ENCODE measurements at regions not wholly inside any gene's neighbourhood (a gene's known extent, or its start where the extent isn't known, plus 50 kb on each side); places are given as distances from the start of the nearest gene placed in this dataset.
A peak's percentile ranks its signal among the peaks of the same experiment; 100 is the strongest.

DNA sequence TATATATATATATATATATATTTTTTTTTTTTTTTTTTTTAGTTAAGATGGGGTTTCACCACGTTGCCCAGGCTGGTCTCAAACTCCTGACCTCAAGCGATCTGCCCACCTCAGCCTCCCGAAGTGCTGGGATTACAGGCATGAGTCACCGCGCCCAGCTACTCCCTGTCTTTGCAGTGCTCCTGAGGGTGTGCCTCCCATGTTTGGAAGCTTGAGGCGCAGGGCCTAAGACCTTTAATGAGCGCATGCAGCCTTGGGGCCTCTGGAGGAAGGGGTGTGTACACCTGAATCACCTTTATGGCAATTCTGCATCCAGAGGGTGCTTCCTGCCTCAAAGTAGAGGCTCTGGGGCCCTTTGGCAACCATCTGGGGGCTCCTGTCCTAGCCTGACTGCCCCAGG, 219.4 kb upstream of the CIBAR2 start:
- Histone ChIP-seq H3K27me3 (ENCODE audit: control insufficient read depth in 1 of 2, insufficient read depth in 2 of 2, low read length in 2 of 2) (no peaks in the 10 kb centered on the region), H3K9ac (ENCODE audit: low read depth in 1 of 2, low read length in 2 of 2) (no peak overlapping the region), H3K9me3 (ENCODE audit: control insufficient read depth in 1 of 2, low read length in 2 of 2) (no peaks in the 10 kb centered on the region), H3K4me3 (ENCODE audit: low read depth in 1 of 2, low read length in 2 of 2) (no peak overlapping the region), H3K4me1 (ENCODE audit: control insufficient read depth in 1 of 2, insufficient read depth in 2 of 2, low read length in 2 of 2) (peaks cover 42 to 67% of the 10 kb centered on the region in 2 donors), H3K27ac (ENCODE audit: low read depth, low read length) (no peak overlapping the region), H3K36me3 (ENCODE audit: control insufficient read depth in 1 of 2, insufficient read depth in 2 of 2, low read length in 2 of 2) (no peaks in the 10 kb centered on the region)

DNA sequence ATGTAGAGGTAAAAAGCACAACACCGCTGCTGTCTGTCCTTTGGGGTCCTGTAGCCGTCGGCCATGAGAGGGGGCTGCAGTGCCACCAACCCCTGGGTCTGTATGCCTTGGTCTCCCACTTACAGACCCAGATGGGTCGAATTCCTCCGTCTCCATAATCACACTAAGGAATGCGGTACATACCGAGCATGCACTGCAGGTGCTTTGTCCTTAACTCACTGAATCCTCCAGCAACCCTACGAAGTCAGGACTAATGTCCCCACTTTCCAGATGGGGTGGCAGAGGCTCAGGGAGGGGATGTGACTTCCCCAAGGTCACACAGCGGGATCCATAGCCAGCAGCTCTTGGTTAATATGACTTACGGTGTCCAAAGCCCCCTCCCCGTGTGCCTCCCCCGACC, 219.9 kb upstream of the CIBAR2 start:
- Histone ChIP-seq H3K4me3 (ENCODE audit: low read depth in 1 of 2, low read length in 2 of 2) (no peak overlapping the region), H3K36me3 (ENCODE audit: control insufficient read depth in 1 of 2, insufficient read depth in 2 of 2, low read length in 2 of 2) (no peaks in the 10 kb centered on the region), H3K9me3 (ENCODE audit: control insufficient read depth in 1 of 2, low read length in 2 of 2) (no peaks in the 10 kb centered on the region), H3K27ac (ENCODE audit: low read depth, low read length) (no peak overlapping the region), H3K4me1 (ENCODE audit: control insufficient read depth in 1 of 2, insufficient read depth in 2 of 2, low read length in 2 of 2) (peaks cover 45 to 70% of the 10 kb centered on the region in 2 donors), H3K27me3 (ENCODE audit: control insufficient read depth in 1 of 2, insufficient read depth in 2 of 2, low read length in 2 of 2) (no peaks in the 10 kb centered on the region), H3K9ac (ENCODE audit: low read depth in 1 of 2, low read length in 2 of 2) (peak overlapping the region in 1 of 2 donors; percentile 18)

DNA sequence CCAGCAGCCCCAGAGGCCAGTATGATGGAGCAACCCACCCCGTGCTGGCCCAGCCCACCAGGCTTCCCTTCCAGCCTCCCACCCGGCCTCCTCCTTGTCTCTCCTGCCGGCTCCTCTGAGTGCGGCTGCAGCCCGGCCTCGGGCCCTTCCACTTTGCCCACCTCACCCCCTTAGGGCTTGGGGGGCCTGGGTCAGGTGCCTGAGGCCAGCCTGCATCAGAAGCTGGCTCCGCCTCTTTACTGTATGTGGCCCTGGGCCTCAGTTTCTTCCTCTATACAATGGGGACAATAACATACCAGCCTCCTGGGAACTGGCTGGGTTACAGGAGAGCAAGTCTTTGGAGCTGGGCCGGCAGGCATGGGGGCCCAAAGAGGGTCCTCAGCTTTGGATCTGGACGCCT, 221.1 kb upstream of the CIBAR2 start:
- H3K27ac ChIP-seq (ENCODE audit: low read depth, low read length), result no peak overlapping the region
- H3K9me3 ChIP-seq (ENCODE audit: control insufficient read depth in 1 of 2, low read length in 2 of 2), result no peaks in the 10 kb centered on the region
- no peak overlapping the region for H3K4me3 ChIP-seq (ENCODE audit: low read depth in 1 of 2, low read length in 2 of 2)
- H3K4me1 ChIP-seq (ENCODE audit: control insufficient read depth in 1 of 2, insufficient read depth in 2 of 2, low read length in 2 of 2), result peaks cover 45 to 66% of the 10 kb centered on the region in 2 donors
- H3K36me3 ChIP-seq (ENCODE audit: control insufficient read depth in 1 of 2, insufficient read depth in 2 of 2, low read length in 2 of 2), result no peaks in the 10 kb centered on the region
- H3K9ac ChIP-seq (ENCODE audit: low read depth in 1 of 2, low read length in 2 of 2), result no peak overlapping the region
- H3K27me3 ChIP-seq (ENCODE audit: control insufficient read depth in 1 of 2, insufficient read depth in 2 of 2, low read length in 2 of 2), result no peaks in the 10 kb centered on the region

GRCh38 chr16:85333744-85334640, 221.7 kb upstream of the CIBAR2 start:
- Histone ChIP-seq H3K27ac (ENCODE audit: low read depth, low read length) (no peak overlapping the region), H3K4me1 (ENCODE audit: control insufficient read depth in 1 of 2, insufficient read depth in 2 of 2, low read length in 2 of 2) (peaks cover 38 to 60% of the 10 kb centered on the region in 2 donors)

GRCh38 chr16:85334718-85335583, 222.7 kb upstream of the CIBAR2 start:
- Histone ChIP-seq H3K4me1 (ENCODE audit: control insufficient read depth in 1 of 2, insufficient read depth in 2 of 2, low read length in 2 of 2) (peaks cover 31 to 52% of the 10 kb centered on the region in 2 donors), H3K27ac (ENCODE audit: low read depth, low read length) (peak overlapping the region; percentile 75), H3K36me3 (ENCODE audit: control insufficient read depth in 1 of 2, insufficient read depth in 2 of 2, low read length in 2 of 2) (no peaks in the 10 kb centered on the region), H3K27me3 (ENCODE audit: control insufficient read depth in 1 of 2, insufficient read depth in 2 of 2, low read length in 2 of 2) (no peaks in the 10 kb centered on the region), H3K9ac (ENCODE audit: low read depth in 1 of 2, low read length in 2 of 2) (peak overlapping the region; percentile 32 to 44), H3K9me3 (ENCODE audit: control insufficient read depth in 1 of 2, low read length in 2 of 2) (no peaks in the 10 kb centered on the region), H3K4me3 (ENCODE audit: low read depth in 1 of 2, low read length in 2 of 2) (peak overlapping the region in 1 of 2 donors; percentile 36)

More at GRCh38 chr16:85333744-85334640, 221.7 kb upstream of the CIBAR2 start:
- Histone ChIP-seq H3K4me3 (ENCODE audit: low read depth in 1 of 2, low read length in 2 of 2) (no peak overlapping the region), H3K27me3 (ENCODE audit: control insufficient read depth in 1 of 2, insufficient read depth in 2 of 2, low read length in 2 of 2) (no peaks in the 10 kb centered on the region), H3K36me3 (ENCODE audit: control insufficient read depth in 1 of 2, insufficient read depth in 2 of 2, low read length in 2 of 2) (no peaks in the 10 kb centered on the region), H3K9ac (ENCODE audit: low read depth in 1 of 2, low read length in 2 of 2) (peak overlapping the region; percentile 12 to 36), H3K9me3 (ENCODE audit: control insufficient read depth in 1 of 2, low read length in 2 of 2) (no peaks in the 10 kb centered on the region)

GRCh38 chr16:85335584-85336491, 223.6 kb upstream of the CIBAR2 start:
- peak overlapping the region in 1 of 2 donors; percentile 18 for H3K4me3 ChIP-seq (ENCODE audit: low read depth in 1 of 2, low read length in 2 of 2)

GRCh38 chr16:85337910-85338637, 225.8 kb upstream of the CIBAR2 start:
- H3K9me3 ChIP-seq (ENCODE audit: control insufficient read depth in 1 of 2, low read length in 2 of 2), result no peaks in the 10 kb centered on the region
- no peaks in the 10 kb centered on the region for H3K36me3 ChIP-seq (ENCODE audit: control insufficient read depth in 1 of 2, insufficient read depth in 2 of 2, low read length in 2 of 2)
- no peaks in the 10 kb centered on the region for H3K27me3 ChIP-seq (ENCODE audit: control insufficient read depth in 1 of 2, insufficient read depth in 2 of 2, low read length in 2 of 2)
- H3K4me1 ChIP-seq (ENCODE audit: control insufficient read depth in 1 of 2, insufficient read depth in 2 of 2, low read length in 2 of 2), result peaks cover 26 to 33% of the 10 kb centered on the region in 2 donors
- H3K9ac ChIP-seq (ENCODE audit: low read depth in 1 of 2, low read length in 2 of 2), result no peak overlapping the region
- H3K27ac ChIP-seq (ENCODE audit: low read depth, low read length), result no peak overlapping the region
- no peak overlapping the region for H3K4me3 ChIP-seq (ENCODE audit: low read depth in 1 of 2, low read length in 2 of 2)

More at GRCh38 chr16:85335584-85336491, 223.6 kb upstream of the CIBAR2 start:
- Histone ChIP-seq H3K9ac (ENCODE audit: low read depth in 1 of 2, low read length in 2 of 2) (peak overlapping the region; percentile 38 to 44), H3K9me3 (ENCODE audit: control insufficient read depth in 1 of 2, low read length in 2 of 2) (no peaks in the 10 kb centered on the region), H3K27ac (ENCODE audit: low read depth, low read length) (peak overlapping the region; percentile 54), H3K27me3 (ENCODE audit: control insufficient read depth in 1 of 2, insufficient read depth in 2 of 2, low read length in 2 of 2) (no peaks in the 10 kb centered on the region), H3K4me1 (ENCODE audit: control insufficient read depth in 1 of 2, insufficient read depth in 2 of 2, low read length in 2 of 2) (peaks cover 26 to 43% of the 10 kb centered on the region in 2 donors), H3K36me3 (ENCODE audit: control insufficient read depth in 1 of 2, insufficient read depth in 2 of 2, low read length in 2 of 2) (no peaks in the 10 kb centered on the region)

DNA sequence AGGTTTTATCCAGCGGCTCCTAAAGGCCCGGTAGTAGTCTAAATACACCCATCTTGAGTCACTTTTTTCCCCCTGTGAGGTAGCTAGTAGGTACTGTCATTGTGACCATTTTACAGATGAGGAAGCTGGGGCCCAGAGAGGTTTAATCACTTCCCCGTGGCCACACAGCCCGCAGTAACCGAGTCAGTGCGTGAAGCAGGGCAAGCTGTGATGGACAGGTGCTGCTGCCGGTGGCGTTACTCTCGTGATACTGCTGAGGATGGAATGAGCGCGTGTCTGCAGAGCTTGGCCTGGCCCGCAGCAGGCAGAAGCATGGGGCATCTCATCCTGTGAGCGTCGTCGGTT, 226.3 kb upstream of the CIBAR2 start:
- Histone ChIP-seq H3K27ac (ENCODE audit: low read depth, low read length) (no peak overlapping the region), H3K36me3 (ENCODE audit: control insufficient read depth in 1 of 2, insufficient read depth in 2 of 2, low read length in 2 of 2) (no peaks in the 10 kb centered on the region), H3K9ac (ENCODE audit: low read depth in 1 of 2, low read length in 2 of 2) (no peak overlapping the region), H3K9me3 (ENCODE audit: control insufficient read depth in 1 of 2, low read length in 2 of 2) (no peaks in the 10 kb centered on the region), H3K4me1 (ENCODE audit: control insufficient read depth in 1 of 2, insufficient read depth in 2 of 2, low read length in 2 of 2) (peaks cover 26 to 31% of the 10 kb centered on the region in 2 donors), H3K27me3 (ENCODE audit: control insufficient read depth in 1 of 2, insufficient read depth in 2 of 2, low read length in 2 of 2) (no peaks in the 10 kb centered on the region), H3K4me3 (ENCODE audit: low read depth in 1 of 2, low read length in 2 of 2) (no peak overlapping the region)

GRCh38 chr16:85338989-85339685, 226.9 kb upstream of the CIBAR2 start:
- Histone ChIP-seq H3K9me3 (ENCODE audit: control insufficient read depth in 1 of 2, low read length in 2 of 2) (no peaks in the 10 kb centered on the region), H3K27me3 (ENCODE audit: control insufficient read depth in 1 of 2, insufficient read depth in 2 of 2, low read length in 2 of 2) (no peaks in the 10 kb centered on the region), H3K9ac (ENCODE audit: low read depth in 1 of 2, low read length in 2 of 2) (no peak overlapping the region), H3K4me1 (ENCODE audit: control insufficient read depth in 1 of 2, insufficient read depth in 2 of 2, low read length in 2 of 2) (peaks cover 20 to 26% of the 10 kb centered on the region in 2 donors), H3K36me3 (ENCODE audit: control insufficient read depth in 1 of 2, insufficient read depth in 2 of 2, low read length in 2 of 2) (no peaks in the 10 kb centered on the region), H3K27ac (ENCODE audit: low read depth, low read length) (no peak overlapping the region), H3K4me3 (ENCODE audit: low read depth in 1 of 2, low read length in 2 of 2) (no peak overlapping the region)

Data from duodenal mucosa (tissue), 2 donors.